ENCODE measurements at regions not wholly inside any gene's neighbourhood (a gene's known extent, or its start where the extent isn't known, plus 50 kb on each side); places are given as distances from the start of the nearest gene placed in this dataset.
"Not testable (repeated sequence)": the region's sequence is repeated elsewhere in the genome, so short reads cannot be mapped to it uniquely, and the experiment has no call there.

- in situ Hi-C loops (cut with MboI; ENCODE audit: low sequenced_read_pairs): loop anchor here (10.0 kb wide), 1 partner anchor 56 kb away; no protein-coding TSS in a partner anchor
Observed at GRCh38 chr1:148279002-148279542, 127.0 kb upstream of the NBPF11 start.

GRCh38 chr1:148277865-148278279 lies 125.8 kb upstream of the NBPF11 start:
- in situ Hi-C loops (cut with MboI; ENCODE audit: low sequenced_read_pairs): loop anchor here (10.0 kb wide), 1 partner anchor 57 kb away; no protein-coding TSS in a partner anchor

GRCh38 chr1:148267066-148267465 lies 115.0 kb upstream of the NBPF11 start:
- in situ Hi-C loops (cut with MboI; ENCODE audit: low sequenced_read_pairs): not testable (repeated sequence)

- in situ Hi-C loops (cut with MboI; ENCODE audit: low sequenced_read_pairs): no loop called here
Observed at GRCh38 chr1:148264374-148265276, 112.5 kb upstream of the NBPF11 start.

GRCh38 chr1:148263906-148264255 lies 111.8 kb upstream of the NBPF11 start:
- in situ Hi-C loops (cut with MboI; ENCODE audit: low sequenced_read_pairs): no loop called here

- in situ Hi-C loops (cut with MboI; ENCODE audit: low sequenced_read_pairs): no loop called here
Observed at GRCh38 chr1:148263128-148263905, 111.2 kb upstream of the NBPF11 start.

- in situ Hi-C loops (cut with MboI; ENCODE audit: low sequenced_read_pairs): not testable (repeated sequence)
Observed at GRCh38 chr1:148261684-148262083, 109.6 kb upstream of the NBPF11 start.

GRCh38 chr1:148257886-148258285 lies 105.8 kb upstream of the NBPF11 start:
- in situ Hi-C loops (cut with MboI; ENCODE audit: low sequenced_read_pairs): not testable (repeated sequence)

GRCh38 chr1:148254611-148255429 lies 102.7 kb upstream of the NBPF11 start:
- in situ Hi-C loops (cut with MboI; ENCODE audit: low sequenced_read_pairs): not testable (repeated sequence)

- in situ Hi-C loops (cut with MboI; ENCODE audit: low sequenced_read_pairs): not testable (repeated sequence)
Observed at GRCh38 chr1:148253808-148254207, 101.7 kb upstream of the NBPF11 start.

GRCh38 chr1:148248798-148249197 lies 96.7 kb upstream of the NBPF11 start:
- in situ Hi-C loops (cut with MboI; ENCODE audit: low sequenced_read_pairs): not testable (repeated sequence)

GRCh38 chr1:148246258-148246861 lies 94.3 kb upstream of the NBPF11 start:
- in situ Hi-C loops (cut with MboI; ENCODE audit: low sequenced_read_pairs): not testable (repeated sequence)

GRCh38 chr1:148245843-148246242 lies 93.8 kb upstream of the NBPF11 start:
- in situ Hi-C loops (cut with MboI; ENCODE audit: low sequenced_read_pairs): not testable (repeated sequence)

GRCh38 chr1:148245443-148245842 lies 93.4 kb upstream of the NBPF11 start:
- in situ Hi-C loops (cut with MboI; ENCODE audit: low sequenced_read_pairs): not testable (repeated sequence)

- in situ Hi-C loops (cut with MboI; ENCODE audit: low sequenced_read_pairs): not testable (repeated sequence)
Observed at GRCh38 chr1:148233250-148233649, 81.2 kb upstream of the NBPF11 start.

GRCh38 chr1:148228846-148229245 lies 76.8 kb upstream of the NBPF11 start:
- in situ Hi-C loops (cut with MboI; ENCODE audit: low sequenced_read_pairs): not testable (repeated sequence)

GRCh38 chr1:148222399-148223159 lies 70.5 kb upstream of the NBPF11 start:
- in situ Hi-C loops (cut with MboI; ENCODE audit: low sequenced_read_pairs): not testable (repeated sequence)

GRCh38 chr1:148221593-148221992 lies 69.5 kb upstream of the NBPF11 start:
- in situ Hi-C loops (cut with MboI; ENCODE audit: low sequenced_read_pairs): not testable (repeated sequence)

- in situ Hi-C loops (cut with MboI; ENCODE audit: low sequenced_read_pairs): not testable (repeated sequence)
Observed at GRCh38 chr1:148219229-148219628, 67.1 kb upstream of the NBPF11 start.

Measured in HL-60/S4 (cell line).